OCI-LY1 (cell line): ENCODE measurements at regions not wholly inside any gene's neighbourhood (a gene's known extent, or its start where the extent isn't known, plus 50 kb on each side); places are given as distances from the start of the nearest gene placed in this dataset.

Source experiments
- H2AFZ ChIP-seq: fragments of 200-600 bp; sonication (generic), shearing (Covaris generic); 2 replicates; pipeline ENCODE4 v1.6.0; 2014; ENCODE audit warnings: antibody characterized with exemption, mild to moderate bottlenecking, low read length
- H3F3A ChIP-seq: fragments of 200-600 bp; sonication (generic), shearing (Covaris generic); 2 replicates; pipeline ENCODE4 v1.6.0; 2014; ENCODE audit warnings: mild to moderate bottlenecking, antibody characterized with exemption, low read length, moderate library complexity; ENCODE audit not compliant: insufficient read depth
- H3K27ac ChIP-seq: fragments of 200-600 bp; sonication (generic); 2 replicates; pipeline ENCODE4 v1.5.1; 2014; ENCODE audit warnings: low read length, mixed run types, mild to moderate bottlenecking, low read depth; ENCODE audit not compliant: poor library complexity, severe bottlenecking
- H3K27me3 ChIP-seq: fragments of 200-600 bp; sonication (generic); 2 replicates; pipeline ENCODE4 v1.6.0; 2014; ENCODE audit warnings: antibody characterized with exemption, mild to moderate bottlenecking, low read length, moderate library complexity; ENCODE audit not compliant: insufficient read depth
- H3K36me3 ChIP-seq: fragments of 200-600 bp; sonication (generic); 2 replicates; pipeline ENCODE4 v1.6.1; 2014; ENCODE audit warnings: mild to moderate bottlenecking, antibody characterized with exemption, low read length, moderate library complexity, mixed read lengths; ENCODE audit not compliant: insufficient read depth
- H3K4me1 ChIP-seq: fragments of 200-600 bp; sonication (generic); 2 replicates; pipeline ENCODE4 v1.5.1; 2014; ENCODE audit warnings: mild to moderate bottlenecking, low read length, moderate library complexity; ENCODE audit not compliant: insufficient read depth, severe bottlenecking
- H3K4me2 ChIP-seq: fragments of 200-600 bp; sonication (generic), shearing (Covaris generic); 2 replicates; pipeline ENCODE4 v1.6.1; 2014; ENCODE audit warnings: low read length
- H3K4me3 ChIP-seq: fragments of 200-600 bp; sonication (generic); 2 replicates; pipeline ENCODE4 v1.5.1; 2014; ENCODE audit warnings: low read length, low read depth, mild to moderate bottlenecking, mixed read lengths; ENCODE audit not compliant: poor library complexity, severe bottlenecking
- H3K79me2 ChIP-seq: fragments of 200-600 bp; shearing (Covaris generic); 2 replicates; pipeline ENCODE4 v1.6.1; 2016; ENCODE audit warnings: mixed run types, low read length, mixed read lengths; ENCODE audit not compliant: insufficient read depth
- H3K9ac ChIP-seq: fragments of 200-600 bp; sonication (generic), shearing (Covaris generic); 2 replicates; pipeline ENCODE4 v1.6.1; 2014; ENCODE audit warnings: mild to moderate bottlenecking, low read length, mixed read lengths
- H3K9me2 ChIP-seq: fragments of 200-600 bp; sonication (generic), shearing (Covaris generic); 2 replicates; pipeline ENCODE4 v1.6.1; 2014; ENCODE audit warnings: low read depth, mild to moderate bottlenecking, low read length, mixed read lengths
- H3K9me3 ChIP-seq: fragments of 200-600 bp; shearing (Covaris generic); 2 replicates; pipeline ENCODE4 v1.6.1; 2014; ENCODE audit warnings: low read length, mixed read lengths
- H4K20me1 ChIP-seq: fragments of 200-600 bp; sonication (generic), shearing (Covaris generic); 2 replicates; pipeline ENCODE4 v1.6.0; 2016; ENCODE audit warnings: mild to moderate bottlenecking, low read length; ENCODE audit not compliant: insufficient read depth
- EZH2 ChIP-seq: fragments of 200-600 bp; sonication (generic), shearing (Covaris generic); IDR thresholded peaks from 2 replicates; pipeline ENCODE4 v1.8.0; 2017; ENCODE audit warnings: borderline replicate concordance, mixed run types, mild to moderate bottlenecking, antibody characterized with exemption, low read length, moderate library complexity, mixed read lengths
- TF ChIP-seq, protein P1 (sequence below): fragments of 200-600 bp; sonication (generic), shearing (Covaris generic); IDR thresholded peaks from 2 replicates; pipeline ENCODE4 v1.5.1; 2017; ENCODE audit warnings: mild to moderate bottlenecking, antibody characterized with exemption, low read length, moderate library complexity, mixed read lengths

- Histone ChIP-seq H3K27me3 (no peaks in the 10 kb centered on the region), H3K4me3 (no peak overlapping the region), H3K27ac (no peak overlapping the region), H3K79me2 (no peaks in the 10 kb centered on the region), H4K20me1 (no peaks in the 10 kb centered on the region), H3K9me3 (no peaks in the 10 kb centered on the region), H3K36me3 (no peaks in the 10 kb centered on the region), H3K9me2 (no peaks in the 10 kb centered on the region), H2AFZ (no peak overlapping the region), H3F3A (no peaks in the 10 kb centered on the region), H3K4me1 (no peaks in the 10 kb centered on the region), H3K4me2 (no peak overlapping the region), H3K9ac (no peak overlapping the region)
- TF ChIP-seq EZH2, result no peak
- TF ChIP-seq, protein P1, sequence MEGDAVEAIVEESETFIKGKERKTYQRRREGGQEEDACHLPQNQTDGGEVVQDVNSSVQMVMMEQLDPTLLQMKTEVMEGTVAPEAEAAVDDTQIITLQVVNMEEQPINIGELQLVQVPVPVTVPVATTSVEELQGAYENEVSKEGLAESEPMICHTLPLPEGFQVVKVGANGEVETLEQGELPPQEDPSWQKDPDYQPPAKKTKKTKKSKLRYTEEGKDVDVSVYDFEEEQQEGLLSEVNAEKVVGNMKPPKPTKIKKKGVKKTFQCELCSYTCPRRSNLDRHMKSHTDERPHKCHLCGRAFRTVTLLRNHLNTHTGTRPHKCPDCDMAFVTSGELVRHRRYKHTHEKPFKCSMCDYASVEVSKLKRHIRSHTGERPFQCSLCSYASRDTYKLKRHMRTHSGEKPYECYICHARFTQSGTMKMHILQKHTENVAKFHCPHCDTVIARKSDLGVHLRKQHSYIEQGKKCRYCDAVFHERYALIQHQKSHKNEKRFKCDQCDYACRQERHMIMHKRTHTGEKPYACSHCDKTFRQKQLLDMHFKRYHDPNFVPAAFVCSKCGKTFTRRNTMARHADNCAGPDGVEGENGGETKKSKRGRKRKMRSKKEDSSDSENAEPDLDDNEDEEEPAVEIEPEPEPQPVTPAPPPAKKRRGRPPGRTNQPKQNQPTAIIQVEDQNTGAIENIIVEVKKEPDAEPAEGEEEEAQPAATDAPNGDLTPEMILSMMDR, result no peak
Measured at GRCh38 chr10:111208951-111209350, 132.1 kb downstream of the ADRA2A start.

DNA sequence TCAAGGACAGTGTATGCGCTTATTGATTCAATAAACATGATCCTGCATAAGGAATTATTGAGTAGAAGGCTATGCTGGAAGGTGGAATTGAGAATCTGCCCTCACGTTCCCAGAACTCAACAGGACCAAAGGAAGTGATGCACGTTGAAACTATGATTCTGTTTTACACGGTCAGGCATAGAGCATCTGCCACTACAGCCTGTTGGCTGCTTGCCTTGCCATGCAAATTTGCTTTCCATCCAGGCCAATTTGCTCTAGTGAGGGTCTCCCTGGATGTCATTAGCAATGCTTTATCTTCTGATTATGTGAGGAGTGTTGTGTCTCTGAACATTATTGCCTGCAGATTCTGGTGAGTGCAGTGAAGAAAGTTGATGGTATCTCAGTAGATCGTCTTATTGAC lies 132.9 kb downstream of the ADRA2A start:
- no peaks in the 10 kb centered on the region for H3K4me1 ChIP-seq
- H2AFZ ChIP-seq, result no peak overlapping the region
- H4K20me1 ChIP-seq, result no peaks in the 10 kb centered on the region
- H3K27me3 ChIP-seq, result no peaks in the 10 kb centered on the region
- H3K36me3 ChIP-seq, result no peaks in the 10 kb centered on the region
- TF ChIP-seq, protein P1, result no peak
- no peak for TF ChIP-seq EZH2
- H3K27ac ChIP-seq, result no peak overlapping the region
- H3K9ac ChIP-seq, result no peak overlapping the region
- H3K9me3 ChIP-seq, result no peaks in the 10 kb centered on the region
- H3K9me2 ChIP-seq, result no peaks in the 10 kb centered on the region
- H3K4me3 ChIP-seq, result no peak overlapping the region
- H3K79me2 ChIP-seq, result no peaks in the 10 kb centered on the region
- no peaks in the 10 kb centered on the region for H3F3A ChIP-seq
- H3K4me2 ChIP-seq, result no peak overlapping the region

- no peaks in the 10 kb centered on the region for H3K4me1 ChIP-seq
- H3K27me3 ChIP-seq, result no peaks in the 10 kb centered on the region
- no peaks in the 10 kb centered on the region for H3F3A ChIP-seq
- H3K79me2 ChIP-seq, result no peaks in the 10 kb centered on the region
- no peak overlapping the region for H3K4me2 ChIP-seq
- H3K9me3 ChIP-seq, result no peaks in the 10 kb centered on the region
- H3K36me3 ChIP-seq, result no peaks in the 10 kb centered on the region
- no peak overlapping the region for H3K4me3 ChIP-seq
- H2AFZ ChIP-seq, result no peak overlapping the region
- H3K9ac ChIP-seq, result no peak overlapping the region
- TF ChIP-seq, protein P1, result no peak
- H4K20me1 ChIP-seq, result no peaks in the 10 kb centered on the region
- H3K27ac ChIP-seq, result no peak overlapping the region
- H3K9me2 ChIP-seq, result no peaks in the 10 kb centered on the region
Measured at GRCh38 chr10:111211241-111211640, 134.4 kb downstream of the ADRA2A start.
